Heart left ventricle (tissue), 13 donors: ENCODE measurements at regions not wholly inside any gene's neighbourhood (a gene's known extent, or its start where the extent isn't known, plus 50 kb on each side); places are given as distances from the start of the nearest gene placed in this dataset.

Experiments used
- CTCF ChIP-seq, 12 donors: fragments of 200-600 bp; sonication (generic) in 4 of 12; IDR thresholded peaks; one replicate each; pipeline versions ENCODE4 v1.5.0 to v1.8.0; 2018 to 2022; ENCODE audit warnings: antibody characterized with exemption in 12 of 12, mild to moderate bottlenecking in 5 of 12
- POLR2A ChIP-seq, 2 donors: fragments of 450-650 bp; IDR thresholded peaks; one replicate each; pipeline ENCODE4 v1.6.1; 2017; ENCODE audit warnings: antibody characterized with exemption in 2 of 2, mild to moderate bottlenecking in 2 of 2, moderate library complexity in 2 of 2
- donor health status: ischemic (EF 13 %, LVEDD 7.1; RV severe dilation, severe dysfunction).
- donor health status: DM: no; HTN: yes; CAD: no.
- donor health status: DM: no; HTN: no; CAD: no.
- donor health status: ischemic (EF 25% LVEDD 6.9; RV normal size, moderate dysfunction).
- donor health status: ischemic (EF 25% LVEDD 5.7; RV mildly dilated, moderate dysfunction).
- donor health status: ischemic (EF 35%, LVEDD 5.7; RV mildly dilated, moderate dysfunction).
- donor health status: nonischemic (EF 11% LVEDD 7.7; RV severe dilation, severe dysfunction).
- donor health status: DM: yes; HTN: yes; CAD: no.
- donor health status: PGD.
- donor health status: ischemic (EF 29% LVEDD 5.4; RV normal size, mild dysfunction).
- donor health status: nonischemic (EF 23%, LVEDD 6.1; RV moderate dilation, normal function).

GRCh38 chr4:31678356-31678755, 958.2 kb downstream of the PCDH7 start:
- TF ChIP-seq CTCF (IDR thresholded peaks at IDR 0.05) (no peak), POLR2A (IDR thresholded peaks at IDR 0.05) (no peak)
